Hippocampal formation (tissue), 2 donors: ENCODE measurements at regions not wholly inside any gene's neighbourhood (a gene's known extent, or its start where the extent isn't known, plus 50 kb on each side); places are given as distances from the start of the nearest gene placed in this dataset.
A peak's percentile ranks its signal among the peaks of the same experiment; 100 is the strongest.
"Not testable (repeated sequence)": the region's sequence is repeated elsewhere in the genome, so short reads cannot be mapped to it uniquely, and the experiment has no call there.

ENCODE experiments used
- DNase-seq, 2 donors: peaks; one replicate each; lab custom pipeline; 2025; lab: John Stamatoyannopoulos, UW

DNA sequence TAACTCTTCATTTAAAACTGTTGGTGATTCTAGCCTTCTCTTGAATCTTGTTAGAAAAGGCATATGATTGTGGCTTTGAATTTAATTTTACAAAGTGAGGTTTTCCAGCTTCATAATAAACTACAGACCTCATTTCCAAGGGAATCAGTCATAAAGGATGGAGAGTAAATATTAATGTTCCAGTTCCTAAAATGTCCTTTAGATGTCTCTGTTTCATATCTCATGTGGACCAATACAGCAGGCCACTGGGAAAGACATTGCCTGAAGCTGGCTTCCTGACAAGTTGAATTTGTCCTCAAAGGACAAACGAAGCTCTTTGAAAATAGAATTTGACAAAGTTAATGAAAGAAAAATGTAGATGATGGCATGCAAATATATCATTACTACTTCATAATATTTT is 125.4 kb downstream of the ZNF330 start:
- DNase-seq: peak in 1 of 2 donors; percentile 56

DNA sequence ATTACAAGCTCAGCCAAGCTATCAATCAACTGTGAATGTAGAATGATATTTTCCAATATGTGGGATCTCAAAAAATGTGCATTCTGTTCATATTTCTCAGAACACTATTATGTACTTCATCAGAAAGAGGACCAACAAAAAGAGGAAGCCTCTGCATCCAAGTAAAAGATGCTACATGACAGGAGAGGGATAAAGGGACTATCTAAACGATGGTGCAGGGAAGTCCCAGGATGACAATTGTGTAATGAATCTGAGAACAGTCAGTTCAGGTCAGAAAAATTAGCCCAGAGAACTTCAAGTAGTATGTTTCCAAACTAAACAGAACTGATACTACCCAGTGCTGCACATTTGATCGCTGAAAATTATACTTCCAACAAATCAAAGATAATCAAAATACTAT is 127.0 kb downstream of the ZNF330 start:
- no peak for DNase-seq

DNA sequence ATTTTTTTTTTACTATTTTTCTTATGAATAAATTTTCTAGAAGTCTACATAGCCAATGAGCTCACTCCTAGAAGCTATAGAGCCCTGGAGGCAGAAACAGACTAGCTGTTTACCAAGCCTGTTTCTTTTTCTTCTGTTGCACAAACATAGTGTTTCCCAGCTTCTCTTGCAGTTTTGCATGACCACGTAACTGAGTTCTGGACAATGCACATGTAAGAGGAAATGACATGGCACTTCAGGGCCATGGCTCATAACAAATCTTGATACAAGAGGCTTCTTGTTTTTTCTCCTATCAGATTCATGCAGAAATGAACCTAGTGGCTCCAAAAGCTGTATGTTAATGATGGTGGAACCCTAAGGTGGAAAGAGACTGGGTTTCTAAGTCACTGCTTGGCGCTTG is 127.4 kb downstream of the ZNF330 start:
- DNase-seq: no peak

DNA sequence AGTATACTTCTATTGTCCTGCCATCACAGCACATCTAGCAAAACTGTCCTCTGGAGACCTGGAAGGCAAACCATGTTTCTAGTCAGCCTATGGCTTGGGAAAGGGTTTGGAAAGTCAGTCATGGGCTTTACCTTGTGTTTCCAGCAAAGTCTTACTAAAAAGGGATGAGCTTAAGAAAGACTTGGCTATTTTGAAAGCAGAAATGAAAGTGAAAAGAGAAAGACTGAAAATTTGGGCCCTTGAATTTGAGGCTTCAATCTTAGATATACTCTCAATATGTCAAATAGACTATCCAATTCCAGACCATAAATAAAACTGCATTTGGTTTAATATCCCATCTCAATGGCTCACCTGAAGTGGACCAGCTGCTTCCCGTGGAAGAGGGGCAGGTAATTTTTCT is 127.9 kb downstream of the ZNF330 start:
- DNase-seq: no peak

DNA sequence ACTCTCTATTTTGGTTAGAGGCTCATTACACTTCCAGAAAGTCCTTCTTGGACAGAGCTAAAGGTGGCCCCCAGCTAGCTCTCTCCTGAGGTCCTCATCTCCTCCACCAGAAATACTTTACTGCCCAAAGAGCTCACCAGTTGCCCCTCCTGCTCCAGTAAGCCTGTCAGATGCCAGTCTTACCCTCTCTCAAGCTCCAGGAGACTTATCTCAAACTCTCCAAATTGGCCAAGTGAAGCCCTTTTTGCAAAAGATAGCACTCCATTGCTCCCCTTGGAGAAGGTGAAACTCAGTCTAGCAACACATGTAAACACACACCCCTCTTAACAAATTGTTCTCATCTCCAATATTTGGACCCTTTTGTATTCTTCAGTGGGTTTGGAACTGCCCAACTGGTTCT is 128.5 kb downstream of the ZNF330 start:
- DNase-seq: no peak

DNA sequence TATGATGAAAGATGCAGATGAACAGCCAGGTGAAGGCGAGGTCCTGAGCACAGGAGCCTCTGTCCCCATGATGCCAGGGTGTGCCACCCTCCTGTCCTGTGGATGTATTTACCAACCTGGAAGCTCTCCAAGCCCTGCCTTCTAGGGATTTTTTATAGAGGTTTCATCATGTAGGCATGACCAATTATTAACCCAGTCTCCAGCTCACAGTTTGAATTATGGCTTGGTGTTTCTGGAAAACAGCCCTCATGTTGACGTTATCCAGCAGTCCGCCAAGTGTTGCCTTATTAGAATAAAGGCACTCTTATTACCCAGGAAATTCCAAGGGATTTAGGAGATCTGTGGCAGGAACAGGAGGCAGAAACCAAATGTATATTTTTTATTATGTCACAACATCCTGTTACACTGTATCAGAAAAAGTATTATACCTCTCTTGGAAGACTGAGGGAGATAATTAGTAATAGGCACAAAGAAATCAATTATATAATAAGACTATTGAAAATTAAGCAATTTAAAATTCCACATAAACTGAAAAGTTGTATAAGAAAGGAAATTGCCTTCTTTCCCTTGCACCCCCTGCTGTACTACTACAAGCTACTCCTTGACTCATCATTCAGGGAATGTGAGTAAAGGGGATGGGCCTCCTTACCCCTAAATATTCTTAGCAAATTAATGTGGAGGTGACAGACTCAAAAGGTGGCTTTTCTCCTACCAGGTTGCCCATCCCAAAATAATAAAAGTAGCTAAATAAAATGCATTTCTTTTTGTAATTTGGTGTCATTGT is 129.6 kb downstream of the ZNF330 start:
- DNase-seq: no peak

DNA sequence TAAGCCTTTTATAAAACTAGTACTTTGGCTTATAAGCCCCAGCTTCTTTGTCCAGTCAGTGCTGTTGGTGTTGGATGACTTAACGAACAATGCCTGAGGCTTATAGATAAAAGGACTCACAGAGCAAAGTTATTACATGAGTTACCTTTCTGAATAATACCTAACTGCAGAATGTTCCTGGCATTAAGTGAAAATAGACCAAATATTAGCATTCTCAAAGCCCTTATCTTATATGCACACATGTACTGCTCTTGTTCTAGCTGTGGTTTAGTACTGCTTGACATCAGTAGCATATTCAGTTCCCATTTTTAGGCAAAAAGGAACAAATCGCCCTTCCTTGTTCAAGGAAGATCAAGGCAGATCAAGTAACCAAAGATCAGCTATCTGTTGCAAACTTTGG is 131.6 kb downstream of the ZNF330 start:
- no peak for DNase-seq

DNA sequence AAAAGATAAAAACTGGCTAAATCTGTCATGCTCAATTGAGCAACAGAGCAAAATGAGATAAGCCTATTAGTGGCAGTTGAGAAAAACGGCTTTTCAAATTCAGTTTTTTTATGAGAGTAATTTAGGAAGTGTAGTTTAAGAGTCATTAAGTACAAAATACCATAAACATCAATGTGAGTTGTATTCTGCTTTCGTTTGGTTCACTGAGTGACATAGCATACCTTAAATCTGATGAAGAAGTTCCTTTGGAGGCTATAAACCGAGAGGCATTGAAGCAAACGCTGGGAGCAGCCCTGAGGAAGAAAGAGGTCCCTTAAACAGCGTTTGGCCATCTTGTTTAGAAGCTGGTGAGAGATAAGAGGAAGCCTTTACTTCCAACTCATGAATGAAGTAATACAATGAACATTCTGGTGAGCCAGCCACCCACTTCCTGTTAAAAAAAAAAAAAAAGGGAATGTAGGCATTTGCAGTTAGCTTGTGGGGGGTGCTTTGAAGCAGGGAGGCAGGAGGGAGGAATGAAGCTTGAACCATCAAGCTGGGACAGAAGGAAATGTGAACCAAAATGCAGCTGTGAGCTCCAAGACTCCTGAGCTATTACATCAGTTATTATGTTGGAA is 132.3 kb downstream of the ZNF330 start:
- DNase-seq: no peak

DNA sequence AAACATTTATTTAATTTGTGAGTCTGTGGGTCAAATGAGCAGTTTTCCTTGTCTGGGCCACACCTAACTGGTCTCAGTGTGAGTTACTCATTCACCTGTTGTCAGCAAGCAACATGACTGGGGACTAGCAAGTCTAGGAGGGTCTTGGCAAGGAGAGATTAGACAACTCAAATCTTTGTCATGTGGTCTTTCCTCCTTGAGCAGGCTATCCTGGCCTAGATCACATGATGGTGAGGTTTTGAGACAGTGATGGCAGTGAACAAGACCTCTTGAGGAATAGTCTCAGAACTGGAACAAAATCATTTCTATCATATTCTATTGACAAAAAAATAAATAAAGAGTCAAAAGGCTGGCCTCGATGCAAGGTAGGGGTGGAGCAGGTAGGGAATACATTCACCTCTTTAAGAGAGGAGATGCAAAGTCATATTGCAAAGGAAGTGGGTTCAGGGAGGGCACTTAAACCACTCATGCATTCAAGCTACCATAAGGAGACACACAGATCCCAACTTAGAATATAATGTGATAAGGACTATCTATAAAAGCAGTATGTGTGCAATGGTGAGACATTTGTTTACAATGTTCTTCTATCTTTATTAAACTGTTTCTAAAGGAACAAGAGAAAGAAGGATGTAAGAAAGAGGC is 135.7 kb downstream of the ZNF330 start:
- no peak for DNase-seq

DNA sequence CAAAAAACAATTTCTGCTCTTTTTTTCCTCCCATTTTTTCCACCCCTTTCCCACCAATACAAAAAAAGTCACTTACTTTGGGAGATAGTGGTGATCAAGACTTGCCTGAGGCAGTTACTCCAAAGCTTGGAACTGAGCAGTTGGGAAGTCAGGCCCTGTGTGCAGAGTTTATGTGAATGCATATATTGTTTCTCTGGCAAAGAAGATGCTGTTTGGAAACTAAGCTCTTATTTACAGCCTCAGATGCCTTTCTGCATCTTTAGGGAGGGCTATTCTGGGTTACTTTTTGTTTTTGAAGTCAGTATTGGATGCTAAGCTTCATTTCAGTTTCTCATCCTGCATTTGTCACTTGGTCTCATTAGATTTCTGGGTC is 136.3 kb downstream of the ZNF330 start:
- no peak for DNase-seq

DNA sequence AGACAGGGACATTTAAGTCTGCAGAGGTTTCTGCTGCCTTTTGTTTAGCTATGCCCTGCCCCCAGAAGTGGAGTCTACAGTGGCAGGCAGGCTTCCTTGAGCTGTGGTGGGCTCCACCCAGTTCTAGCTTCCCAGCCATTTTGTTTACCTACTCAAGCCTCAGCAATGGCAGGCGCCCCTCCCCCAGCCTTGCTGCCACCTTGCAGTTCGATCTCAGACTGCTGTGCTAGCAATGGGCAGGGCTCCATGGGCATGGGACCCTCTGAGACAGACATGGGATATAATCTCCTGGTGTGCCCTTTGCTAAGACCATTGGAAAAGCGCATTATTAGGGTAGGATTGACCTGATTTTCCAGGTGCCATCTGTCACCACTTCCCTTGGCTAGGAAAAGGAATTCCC is 147.5 kb downstream of the ZNF330 start:
- DNase-seq: not testable (repeated sequence)

DNA sequence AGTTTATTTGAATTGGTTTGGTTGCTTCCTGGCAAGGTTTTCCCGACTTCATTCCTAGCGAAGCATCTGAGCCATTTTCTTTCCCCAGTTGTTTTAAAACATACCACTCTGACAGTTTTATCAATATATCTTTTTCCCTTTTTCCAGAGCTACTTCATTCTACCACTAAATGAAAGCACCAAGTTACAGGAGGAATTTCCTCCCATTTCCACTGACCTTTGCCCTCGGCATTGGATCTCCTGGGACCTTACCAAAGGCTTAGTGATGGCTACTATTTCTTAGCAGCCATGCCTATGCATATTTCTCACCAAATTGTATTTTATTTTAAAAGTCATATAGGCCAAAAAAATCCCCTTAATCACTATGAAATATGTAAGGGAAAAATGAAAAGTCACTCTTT is 150.5 kb downstream of the ZNF330 start:
- DNase-seq: no peak

DNA sequence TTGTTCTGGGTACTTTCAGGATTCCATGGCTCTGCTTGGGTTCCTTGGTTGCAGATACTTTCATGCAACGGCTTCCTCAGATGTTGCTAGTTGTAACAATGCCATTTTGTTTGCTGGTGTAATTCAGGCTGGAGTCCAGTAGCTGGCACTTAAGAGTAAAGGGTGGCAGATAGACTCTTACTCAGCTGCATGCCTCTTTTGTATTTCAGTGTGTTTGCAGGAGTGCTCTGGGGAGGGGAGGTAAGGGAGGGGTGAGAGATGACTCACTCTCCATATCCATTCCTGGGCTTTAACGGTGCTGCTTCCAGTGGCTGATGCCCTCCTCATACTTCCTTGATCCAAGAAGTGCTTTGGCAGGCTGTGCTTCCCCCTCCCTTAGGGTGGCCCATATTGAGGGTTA is 155.2 kb downstream of the ZNF330 start:
- DNase-seq: no peak

DNA sequence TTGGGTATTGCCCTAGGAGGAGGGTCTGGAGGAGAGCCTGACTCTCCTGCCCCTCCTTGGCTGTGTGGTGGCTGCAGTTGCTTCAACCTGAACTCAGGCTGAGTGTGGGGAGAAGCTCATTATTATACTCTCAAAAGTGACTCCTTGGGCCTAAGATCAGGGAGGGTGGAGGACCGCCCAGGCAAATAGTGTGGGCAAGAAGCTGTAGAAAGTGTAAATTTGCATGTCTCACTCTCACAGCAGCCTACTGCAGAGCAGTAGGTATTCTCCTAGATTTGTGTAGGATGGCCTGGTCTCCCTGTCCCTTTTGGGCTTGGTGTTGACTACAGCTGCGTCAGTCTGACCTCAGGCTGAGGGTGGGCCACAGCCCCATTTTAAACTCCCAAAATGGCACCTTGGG is 156.1 kb downstream of the ZNF330 start:
- DNase-seq: no peak

DNA sequence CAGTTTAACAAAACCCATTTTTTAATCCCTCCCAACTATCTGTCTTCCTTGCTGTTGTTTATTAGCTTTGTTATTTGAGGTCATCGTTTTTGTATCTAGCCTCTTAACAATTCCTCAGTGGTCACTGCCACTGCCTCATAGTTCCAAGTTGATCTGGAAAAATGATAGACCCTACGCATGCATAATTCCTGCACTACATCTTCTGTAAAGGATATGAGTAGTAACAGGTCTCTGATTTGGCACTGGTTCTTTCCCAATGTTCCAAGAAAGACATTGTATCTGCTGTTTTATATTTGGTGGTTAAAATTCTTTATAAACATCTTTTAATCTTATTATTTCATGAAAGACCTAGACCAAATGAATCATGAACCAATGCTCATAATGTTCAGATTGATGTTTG is 166.6 kb downstream of the ZNF330 start:
- DNase-seq: no peak

DNA sequence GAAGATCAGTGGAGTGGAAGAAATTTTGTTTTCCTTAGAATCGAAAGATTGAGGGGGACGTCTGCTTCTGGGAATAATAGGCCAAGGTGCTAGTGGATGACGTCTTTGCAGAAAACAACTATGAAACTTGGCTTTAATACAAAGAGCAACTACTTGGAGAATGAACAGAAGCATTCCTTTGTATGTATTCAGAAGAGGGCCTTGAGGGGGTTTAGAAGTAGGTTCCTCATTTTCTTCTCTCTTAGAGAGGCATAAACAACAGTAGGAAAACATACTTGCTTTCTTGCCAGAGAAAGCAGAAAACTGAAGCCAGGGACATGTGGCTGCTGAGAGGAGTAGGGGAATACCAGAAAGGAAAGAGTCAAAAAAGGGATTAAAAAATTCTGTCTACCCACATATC is 167.8 kb downstream of the ZNF330 start:
- DNase-seq: no peak

DNA sequence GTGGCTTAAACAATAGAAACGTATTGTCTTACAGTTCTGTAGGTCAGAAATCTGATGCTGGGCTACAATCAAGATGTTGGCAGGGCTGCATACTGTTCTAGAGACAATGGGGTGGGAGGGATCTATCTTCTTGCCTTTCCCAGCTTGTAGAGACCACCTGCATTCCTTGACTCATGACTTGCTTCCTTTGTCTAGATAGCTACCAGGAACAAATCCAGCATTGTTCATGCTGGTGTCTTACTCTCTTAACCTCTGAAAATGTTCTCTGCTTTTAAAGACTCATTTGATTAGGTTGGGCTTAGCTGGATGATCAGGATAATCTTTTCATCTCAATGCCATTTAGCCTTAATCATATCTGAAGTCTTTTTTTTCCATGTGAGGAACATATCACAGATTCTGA is 169.0 kb downstream of the ZNF330 start:
- DNase-seq: no peak

DNA sequence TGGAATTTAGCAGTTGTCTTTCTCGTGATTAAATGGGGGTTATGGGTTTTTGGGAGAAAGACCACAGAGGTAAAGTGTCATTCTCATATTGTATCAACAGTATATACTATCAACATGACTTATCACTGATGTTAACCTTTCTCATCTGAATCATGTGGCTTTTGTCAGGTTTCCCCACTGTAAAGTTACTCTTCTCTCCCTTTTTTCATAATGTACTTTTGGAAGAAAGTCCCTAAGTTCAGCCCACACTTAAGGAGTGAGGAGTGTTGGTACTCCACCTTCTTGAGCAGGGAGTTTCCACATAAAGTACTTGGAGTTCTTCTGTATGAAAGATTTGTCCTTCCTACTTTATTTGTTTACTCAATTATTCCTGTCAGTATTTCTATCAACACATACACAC is 169.9 kb downstream of the ZNF330 start:
- DNase-seq: no peak

DNA sequence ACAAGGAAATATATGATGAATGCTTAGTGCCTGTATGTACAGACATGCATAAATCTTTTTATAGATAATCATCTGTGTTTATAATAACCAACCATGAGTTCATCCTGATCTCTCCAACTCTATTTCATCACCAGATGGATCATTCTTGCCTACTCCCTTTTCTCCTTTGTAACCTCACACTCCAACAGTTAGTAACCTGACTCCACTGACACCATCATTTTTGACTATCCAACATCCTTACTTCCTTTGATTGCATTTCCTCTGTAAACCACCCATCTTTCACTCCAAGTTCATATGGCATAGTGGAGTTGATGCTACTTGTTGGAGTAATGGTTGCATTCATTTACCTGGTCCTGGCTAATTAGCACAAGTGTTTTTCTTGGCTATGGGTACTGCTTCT is 170.6 kb downstream of the ZNF330 start:
- no peak for DNase-seq

DNA sequence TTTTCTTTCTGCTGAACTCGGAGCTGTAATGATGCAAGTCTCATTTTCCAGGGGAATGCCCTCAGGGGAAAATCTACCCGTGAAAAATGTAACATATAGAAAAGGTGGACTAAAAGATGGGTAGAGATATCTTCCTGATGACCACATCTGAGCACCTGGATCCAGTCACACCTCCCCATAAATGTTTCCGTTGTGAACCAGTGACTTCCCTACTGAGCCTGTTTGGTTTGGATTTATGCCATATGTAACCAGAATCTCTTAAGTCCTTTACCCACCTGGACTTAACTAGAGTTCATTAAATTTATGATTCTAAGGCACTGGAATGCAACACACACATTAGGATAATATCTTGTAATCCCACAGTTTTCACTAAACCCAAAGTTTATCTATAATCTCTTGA is 171.1 kb downstream of the ZNF330 start:
- no peak for DNase-seq

DNA sequence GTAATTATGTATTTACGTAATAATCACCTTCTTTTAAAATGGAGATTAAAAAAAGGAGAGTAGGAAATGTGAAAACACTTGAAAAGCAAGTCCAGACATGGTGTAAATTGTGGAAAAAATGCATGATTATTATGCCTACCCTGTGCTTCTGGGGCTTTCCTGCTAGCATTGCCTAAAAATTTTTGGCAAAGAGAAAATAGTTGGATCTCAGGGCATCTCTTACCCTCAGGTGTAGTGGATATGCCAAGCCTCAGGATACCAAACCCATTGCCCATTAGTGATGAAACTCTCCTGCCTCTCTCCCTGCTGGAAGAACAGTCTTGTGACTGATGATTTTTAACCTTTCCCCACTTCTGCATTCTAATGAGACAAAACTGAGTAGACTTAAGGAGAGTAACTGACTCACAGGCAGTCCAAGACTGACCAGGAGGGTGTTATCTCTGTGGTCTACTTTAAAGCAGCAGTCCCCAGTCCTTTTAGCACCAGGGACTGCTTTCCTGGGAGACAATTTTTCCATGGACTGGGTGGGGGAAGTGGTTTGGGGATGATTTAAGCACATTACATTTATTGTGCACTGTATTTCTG is 174.6 kb downstream of the ZNF330 start:
- DNase-seq: no peak

DNA sequence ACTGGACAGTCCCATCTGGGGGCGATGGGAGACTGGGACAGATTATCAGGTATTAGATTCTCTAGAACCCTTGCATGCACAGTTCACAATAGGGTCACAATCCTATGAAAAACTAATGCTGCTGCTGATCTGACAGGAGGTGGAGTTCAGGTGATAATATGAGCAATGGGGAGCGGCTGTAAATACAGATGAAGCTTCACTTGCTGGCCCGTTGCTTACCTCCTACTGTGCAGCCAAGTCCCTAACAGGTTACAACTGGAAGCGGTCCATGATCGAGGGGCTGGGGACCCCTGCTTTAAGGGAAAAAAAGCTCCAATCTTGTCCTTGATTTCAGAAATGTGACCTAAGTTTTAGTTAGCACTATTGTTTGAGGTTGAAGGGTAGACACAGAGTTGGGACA is 175.2 kb downstream of the ZNF330 start:
- no peak for DNase-seq

DNA sequence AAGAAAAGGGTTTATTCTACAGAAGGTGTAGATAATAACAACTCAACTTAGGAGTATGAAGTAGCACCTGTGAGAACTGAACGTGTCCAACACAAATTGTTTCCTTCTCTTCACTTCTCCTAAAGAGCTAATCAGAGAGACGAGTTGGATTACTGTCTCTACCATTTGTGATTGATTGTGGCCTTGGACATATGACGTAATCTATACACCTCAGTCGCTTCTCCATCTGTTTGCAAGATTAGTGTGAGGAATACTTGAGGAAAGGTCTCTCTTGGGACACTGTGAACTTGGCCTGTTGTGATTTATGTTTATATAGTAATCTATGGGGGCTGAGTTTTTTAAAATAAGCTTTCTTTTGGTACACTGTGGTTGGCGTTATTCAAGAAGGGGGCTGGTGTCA is 182.0 kb downstream of the ZNF330 start:
- DNase-seq: no peak
